ENCODE measurements at regions not wholly inside any gene's neighbourhood (a gene's known extent, or its start where the extent isn't known, plus 50 kb on each side); places are given as distances from the start of the nearest gene placed in this dataset.

DNA sequence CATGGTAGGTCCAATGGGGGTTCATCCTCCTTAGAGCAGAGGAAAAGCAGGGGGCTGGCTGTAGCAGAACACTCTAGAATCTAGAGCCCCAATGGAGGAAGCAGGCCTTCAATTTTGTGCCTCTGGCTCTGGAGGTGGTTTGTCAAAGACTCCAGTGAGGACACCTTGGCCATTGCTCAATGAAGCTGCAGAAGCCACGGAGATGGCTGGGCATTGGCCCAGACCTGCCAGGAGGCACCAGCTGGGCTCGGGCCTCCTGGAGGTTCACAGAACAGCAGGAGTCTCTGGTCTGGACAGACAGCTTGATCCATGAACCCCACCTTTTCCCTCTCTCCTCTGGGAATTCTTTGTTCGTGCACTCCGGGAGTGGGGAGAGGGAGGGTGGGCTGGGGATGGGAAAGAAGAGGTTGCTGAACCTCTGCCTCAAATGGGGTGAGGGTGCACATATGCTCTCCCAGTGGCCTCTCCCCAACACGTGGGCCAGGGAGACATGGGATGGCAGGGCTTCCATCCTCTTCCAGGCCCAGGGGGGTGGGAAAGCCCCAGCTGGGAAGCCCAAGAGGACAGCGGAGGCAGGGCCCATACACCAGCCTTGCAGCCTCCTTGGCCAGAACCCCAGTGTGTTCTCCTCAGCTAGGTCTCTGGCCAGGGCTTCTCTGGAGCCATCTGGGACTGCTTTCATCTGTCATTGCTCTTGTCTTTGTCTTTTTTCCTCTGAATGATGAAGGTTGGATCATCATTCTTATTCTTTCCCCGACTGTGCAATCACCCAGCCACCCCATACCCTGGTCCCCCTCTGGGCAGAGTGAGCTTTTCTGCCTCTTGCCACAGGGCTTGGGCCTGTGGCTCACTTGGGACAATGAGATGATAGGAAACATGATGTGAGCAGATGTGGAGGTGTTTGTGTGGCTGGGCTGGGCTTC is 1019.4 kb downstream of the BRD1 start:
- DNase-seq (ENCODE audit: low read depth in 2 of 2), result no peak

DNA sequence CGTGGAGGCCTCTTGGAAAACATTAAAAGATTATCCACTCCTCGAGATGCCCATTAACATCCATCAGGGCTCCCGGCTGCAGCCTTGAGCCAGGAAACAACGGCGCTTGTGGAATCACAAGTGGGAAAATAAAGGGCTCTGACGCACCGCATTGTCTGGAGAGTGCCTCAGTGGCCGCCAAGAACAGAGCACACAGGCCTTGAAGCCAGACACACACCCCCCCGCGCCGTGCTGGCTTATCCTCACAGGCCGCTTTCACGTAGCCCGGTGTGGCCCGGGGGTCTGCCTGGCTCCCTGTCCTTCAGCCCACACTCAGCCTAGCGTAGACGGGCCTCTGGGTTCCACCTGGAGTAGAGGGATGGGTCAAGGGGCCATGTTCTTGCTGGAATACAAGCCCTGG is 1020.5 kb downstream of the BRD1 start:
- DNase-seq (ENCODE audit: low read depth in 2 of 2), result no peak

DNA sequence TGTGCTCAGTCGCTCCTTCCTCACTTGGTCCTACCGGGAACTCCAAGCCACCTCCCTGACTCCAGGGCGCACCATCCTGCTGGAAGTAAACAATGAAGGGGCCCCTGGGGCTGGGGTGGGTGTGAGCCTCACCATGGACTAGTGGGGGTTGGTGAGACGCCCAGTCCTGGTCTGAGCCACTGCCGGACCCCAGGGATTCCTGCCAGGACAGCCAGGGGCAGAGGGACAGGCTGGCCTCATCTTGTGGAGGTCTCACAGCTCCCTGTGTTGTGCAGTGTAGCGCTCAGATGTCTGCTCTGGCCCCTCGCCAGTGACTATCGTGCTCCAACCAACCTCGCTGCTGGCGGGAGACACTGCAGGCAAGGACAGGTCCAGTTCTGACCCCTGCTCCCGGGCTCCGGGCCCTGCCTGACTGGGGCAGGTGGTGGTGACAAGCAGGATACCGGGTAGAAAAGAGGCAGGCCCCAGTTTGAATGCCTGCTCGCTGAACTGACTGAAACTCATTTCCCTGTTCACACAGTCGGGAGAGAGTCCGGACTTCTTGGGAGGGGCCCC is 1021.4 kb downstream of the BRD1 start:
- no peak for DNase-seq (ENCODE audit: low read depth in 2 of 2)

DNA sequence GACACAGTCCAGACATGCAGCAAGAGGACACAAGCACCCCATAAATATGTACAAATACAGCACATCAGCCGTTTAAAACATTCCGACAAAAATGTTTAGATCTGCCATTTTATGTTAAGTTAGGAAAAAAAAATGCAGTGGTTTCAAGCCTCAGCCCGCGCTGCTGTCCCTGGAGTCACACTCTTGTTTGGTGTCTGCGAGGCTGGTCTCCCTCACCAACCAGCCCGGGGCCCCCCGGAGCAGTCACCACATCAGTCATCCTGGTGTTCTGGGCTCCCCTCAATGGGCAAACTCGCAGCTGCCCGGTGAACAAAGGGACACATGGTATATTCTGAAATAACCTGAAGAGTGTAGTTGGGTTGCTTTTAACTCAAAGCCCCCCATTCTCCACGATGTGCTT is 1022.2 kb downstream of the BRD1 start:
- no peak for DNase-seq (ENCODE audit: low read depth in 2 of 2)

DNA sequence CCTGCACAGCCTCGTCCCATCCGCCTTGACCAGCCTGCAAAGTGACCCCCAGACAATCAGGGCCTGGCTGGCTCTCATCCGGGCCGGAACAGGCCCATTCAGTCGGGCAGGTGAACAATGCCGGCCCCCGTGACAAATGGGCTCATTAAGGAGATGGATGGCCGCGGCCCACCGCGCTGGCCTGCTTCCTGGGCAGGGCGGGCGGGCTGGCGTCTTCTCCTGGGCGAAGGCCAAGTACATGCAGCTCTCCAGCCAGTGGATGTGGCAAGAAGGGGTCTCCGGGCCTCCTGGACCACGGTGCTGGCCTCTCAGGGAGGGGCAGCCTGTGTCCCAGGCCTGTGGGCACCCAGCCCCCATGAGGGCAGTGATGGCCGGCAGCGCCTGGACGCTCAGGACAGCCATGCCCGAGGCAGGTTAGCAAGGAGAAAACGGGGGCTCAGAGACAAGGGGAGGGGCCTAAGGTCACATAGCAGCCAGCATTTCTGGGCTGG is 1022.8 kb downstream of the BRD1 start:
- DNase-seq (ENCODE audit: low read depth in 2 of 2), result no peak

DNA sequence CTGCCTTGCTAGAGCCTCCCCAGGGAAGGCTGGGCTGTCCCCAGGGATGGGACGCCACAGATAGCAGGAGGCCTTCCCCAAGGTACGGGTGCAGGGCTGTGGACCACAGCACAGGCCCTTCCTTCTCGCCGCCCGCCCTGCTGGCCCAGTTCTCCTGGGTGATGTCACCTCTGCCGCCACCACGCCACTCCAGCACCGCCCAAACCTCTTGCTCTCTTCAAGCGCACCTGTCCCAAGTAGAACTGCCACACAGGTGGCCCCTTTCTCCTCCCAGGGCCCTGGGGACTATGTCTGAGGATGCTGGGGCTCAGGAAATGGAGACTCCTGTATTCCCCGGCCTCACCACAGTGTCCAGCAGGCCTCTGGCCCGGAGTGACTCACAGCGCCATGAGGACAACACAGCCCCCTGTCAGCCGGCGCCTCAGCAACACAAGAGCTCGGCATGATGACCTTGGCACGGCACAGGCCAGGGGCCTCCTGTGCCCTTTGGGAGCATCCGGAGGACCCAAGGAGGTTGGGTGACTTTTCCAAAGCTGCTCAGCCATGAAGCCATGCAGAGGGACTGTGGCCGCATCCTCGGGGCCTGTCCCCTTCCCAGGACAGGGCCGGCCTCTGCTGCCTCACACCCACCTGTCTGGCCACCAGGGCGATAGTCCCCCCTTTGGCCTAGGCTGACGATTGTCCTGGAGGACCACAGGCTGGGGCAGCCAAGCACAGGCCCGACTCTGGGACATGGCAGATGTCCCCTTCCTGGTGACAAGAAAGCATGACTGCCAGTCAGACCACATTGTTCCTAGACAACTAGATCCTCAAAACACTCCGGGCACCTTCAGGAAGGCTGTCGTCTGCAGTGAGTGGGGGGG is 1023.5 kb downstream of the BRD1 start:
- DNase-seq (ENCODE audit: low read depth in 2 of 2), result no peak

DNA sequence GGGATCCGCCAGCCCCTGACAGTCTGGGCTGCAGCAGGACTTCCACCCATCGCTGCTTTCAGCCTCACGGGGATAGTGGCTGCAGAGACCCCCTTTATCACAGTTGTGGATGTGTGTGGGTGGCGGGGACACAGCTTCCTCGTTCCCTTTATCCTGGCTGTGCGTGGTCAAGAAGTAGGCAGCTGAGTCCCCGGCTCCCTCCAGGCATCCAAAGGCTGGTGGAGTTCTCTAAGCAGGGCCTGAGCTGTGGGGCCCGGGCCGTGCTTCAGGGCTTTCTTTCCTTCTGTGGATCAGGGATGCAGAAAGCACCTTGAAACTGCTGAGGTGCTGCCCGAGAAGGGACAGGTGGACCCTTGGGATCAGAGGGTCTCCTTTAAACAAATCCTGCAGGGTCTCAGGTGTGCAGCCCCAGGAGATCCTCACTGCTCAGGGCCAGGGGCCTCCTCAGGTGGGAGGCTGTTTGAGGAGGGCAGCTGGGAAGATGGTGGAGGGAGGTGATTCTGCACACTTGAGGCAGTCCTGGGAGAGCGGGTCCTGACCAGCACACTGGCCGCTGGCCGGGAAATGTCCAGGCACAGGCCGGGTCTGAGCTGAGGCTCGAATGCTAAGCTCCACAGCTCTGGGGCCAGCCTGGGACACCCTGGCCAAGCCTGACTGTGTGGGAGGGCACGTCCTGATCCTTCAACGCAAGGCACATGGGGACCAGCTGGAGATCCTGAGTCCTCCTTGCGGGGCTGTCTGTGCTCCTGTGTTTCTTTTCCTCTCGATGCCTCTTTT is 1024.3 kb downstream of the BRD1 start:
- DNase-seq (ENCODE audit: low read depth in 2 of 2), result no peak

DNA sequence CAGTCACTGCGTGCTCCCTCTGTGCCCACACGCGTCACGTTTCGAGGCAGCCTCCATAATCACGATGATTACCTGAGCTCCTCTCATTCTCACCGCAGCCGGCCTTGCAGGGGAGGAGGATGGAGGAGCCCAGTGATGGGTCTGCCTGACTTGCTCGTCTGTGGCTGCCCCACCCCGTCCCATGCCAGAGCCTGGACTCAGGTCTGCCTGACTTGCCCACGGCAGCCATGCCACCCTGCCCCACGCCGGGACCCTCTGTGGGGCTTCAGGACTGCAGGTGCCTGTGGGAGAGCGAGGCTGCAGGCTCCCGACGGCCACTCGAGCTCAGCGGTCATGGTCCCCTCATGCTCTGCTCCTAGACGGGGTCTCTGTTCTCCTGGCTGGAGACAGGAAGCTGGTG is 1025.1 kb downstream of the BRD1 start:
- DNase-seq (ENCODE audit: low read depth in 2 of 2), result no peak

DNA sequence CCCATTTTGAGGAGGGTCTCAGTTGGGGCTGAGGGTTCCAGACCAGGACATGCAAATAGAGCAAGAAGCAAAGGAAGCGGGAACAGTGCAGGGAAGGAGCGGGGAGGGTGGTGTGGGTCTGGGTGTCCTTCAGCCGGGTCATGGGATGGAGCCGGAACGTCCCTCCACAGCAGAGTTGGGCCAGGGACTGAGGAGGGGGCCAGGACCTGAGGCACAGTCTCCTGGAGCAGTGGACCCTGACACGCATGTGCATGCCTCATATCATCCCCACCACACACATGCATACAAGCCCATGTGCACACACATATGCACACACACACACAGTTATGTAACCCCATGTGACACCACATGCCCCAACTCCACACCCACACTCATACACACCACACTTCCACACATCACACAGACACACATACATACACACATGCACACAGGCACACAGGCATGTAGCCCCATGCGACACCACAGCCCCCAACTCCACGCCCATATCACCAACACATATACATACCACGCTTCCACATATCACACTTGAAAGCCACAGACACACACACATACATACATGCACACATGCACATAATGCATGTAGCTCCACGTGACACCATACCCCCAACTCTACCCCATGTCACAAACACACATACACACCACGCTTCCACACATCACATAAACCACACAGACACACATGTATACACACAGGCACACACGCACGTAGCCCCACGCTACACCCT is 1026.6 kb downstream of the BRD1 start:
- DNase-seq (ENCODE audit: low read depth in 2 of 2), result no peak

DNA sequence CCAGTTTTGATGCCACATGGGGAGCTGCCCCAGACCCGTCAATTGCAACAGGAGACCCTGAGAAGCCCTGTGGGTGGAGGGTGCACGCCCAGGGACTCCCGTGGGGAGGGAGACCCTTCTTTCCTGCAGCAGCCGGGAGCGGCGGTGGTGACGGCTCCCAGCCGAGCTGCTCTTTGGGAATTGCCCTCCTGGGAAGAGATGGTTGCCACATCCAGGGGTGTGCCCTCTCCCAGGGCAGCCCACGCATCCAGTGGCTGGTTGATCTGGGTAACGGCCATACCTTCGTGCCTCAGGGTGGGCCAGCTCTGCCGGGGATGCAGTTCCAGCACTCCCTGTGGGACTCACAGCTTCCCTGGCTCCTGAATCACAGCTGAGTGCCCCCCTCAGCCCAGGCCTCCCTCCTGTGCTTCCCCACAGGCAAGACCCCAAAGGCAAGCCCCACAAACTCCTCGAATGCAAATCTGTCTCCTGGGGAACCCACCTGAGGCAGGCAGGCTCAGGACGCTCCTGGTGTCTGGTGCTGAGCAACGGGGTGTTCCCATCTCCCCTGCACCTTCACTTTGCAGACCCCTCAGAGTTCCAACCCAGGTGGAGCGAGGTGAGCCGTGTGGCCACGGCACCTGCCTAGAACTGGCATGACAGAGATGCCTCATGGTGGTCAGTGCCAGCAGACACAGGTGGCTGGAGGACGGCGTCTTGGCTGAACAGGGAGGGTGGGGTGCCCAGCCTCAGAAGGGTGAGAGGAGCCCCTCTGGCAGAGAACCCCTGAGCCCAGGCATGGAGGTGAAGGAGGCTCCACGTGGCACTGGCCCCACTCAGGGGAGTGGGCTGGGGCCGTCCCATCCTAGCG is 1027.4 kb downstream of the BRD1 start:
- no peak for DNase-seq (ENCODE audit: low read depth in 2 of 2)

DNA sequence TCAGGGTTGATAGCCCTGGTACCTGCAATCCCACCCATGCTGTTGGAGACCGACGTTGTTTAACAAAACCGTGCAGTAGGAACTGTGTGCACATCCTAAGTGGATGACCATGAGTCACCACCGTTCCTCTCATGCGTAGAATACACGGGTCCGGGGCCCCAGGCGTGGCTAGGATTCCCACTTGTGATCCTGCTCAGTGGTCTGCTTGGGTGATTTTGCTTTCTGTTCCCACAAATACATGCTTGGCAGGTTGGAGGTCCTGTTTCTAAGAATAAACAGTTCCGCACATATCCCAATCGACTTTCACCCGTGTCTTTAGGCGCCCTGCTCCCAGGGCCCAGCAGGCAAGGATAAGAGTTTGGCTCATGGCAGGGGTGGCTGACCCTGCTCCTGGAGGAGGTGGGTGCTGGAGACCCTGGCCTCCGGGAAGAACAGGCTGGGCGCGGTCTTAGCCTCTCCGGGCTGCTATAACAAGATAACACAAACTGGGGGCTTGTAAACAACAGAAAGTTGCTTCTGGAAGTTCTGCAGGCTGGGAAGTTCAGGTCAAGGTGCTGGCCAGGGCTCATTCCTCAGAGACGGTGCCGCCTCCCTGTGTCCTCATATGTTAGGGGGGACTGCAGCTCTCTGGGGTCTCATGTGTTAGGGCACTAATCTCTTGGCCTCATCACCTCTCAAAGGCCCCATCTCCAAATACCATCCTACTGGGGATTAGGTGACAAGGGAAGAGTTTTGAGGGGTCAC is 1028.3 kb downstream of the BRD1 start:
- DNase-seq (ENCODE audit: low read depth in 2 of 2), result no peak

DNA sequence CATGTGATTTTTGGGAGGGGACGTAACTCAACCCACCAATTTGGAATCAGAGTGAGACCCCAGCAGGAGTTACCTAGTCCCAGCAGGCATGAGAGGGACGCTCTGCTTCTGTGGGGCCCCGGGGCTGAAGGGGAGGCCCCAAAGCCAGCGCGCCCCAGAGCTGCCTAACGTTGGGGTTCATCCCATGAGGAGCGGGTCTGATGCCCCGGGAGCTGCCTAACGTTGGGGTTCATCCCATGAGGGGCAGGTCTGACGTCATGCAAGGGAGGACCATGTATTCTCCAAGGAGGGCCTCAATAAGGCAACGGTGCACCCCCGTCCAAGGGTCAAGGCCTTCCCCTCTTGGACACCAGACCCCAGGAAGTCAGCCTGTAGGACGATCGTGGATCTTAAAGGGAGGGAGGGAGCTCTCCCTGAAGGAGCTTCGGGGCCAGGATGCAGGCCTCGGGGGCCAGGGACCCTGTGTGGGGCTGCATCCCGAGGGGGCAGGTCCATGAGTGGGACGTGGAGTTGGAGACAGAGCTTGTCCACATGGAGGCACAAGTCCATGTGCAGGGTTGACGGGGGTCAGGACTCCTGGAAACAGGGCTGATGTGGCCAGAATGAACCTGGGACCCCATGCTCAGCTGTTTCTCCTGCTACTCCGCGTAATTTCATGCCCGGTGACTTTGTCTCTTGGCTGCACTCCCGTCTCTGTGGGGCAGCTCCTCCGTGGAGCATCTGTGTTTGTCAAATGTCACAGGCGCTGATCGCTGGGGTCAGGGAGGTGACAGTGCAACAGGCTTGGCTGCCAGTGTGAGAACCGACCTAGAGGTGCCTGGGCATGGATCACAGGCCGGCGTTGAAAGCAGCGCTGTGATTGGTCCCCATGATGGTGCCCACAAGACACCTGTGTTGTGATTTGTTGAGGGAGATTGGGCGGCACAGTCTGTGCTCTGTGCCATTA is 1029.1 kb downstream of the BRD1 start:
- DNase-seq (ENCODE audit: low read depth in 2 of 2), result no peak

DNA sequence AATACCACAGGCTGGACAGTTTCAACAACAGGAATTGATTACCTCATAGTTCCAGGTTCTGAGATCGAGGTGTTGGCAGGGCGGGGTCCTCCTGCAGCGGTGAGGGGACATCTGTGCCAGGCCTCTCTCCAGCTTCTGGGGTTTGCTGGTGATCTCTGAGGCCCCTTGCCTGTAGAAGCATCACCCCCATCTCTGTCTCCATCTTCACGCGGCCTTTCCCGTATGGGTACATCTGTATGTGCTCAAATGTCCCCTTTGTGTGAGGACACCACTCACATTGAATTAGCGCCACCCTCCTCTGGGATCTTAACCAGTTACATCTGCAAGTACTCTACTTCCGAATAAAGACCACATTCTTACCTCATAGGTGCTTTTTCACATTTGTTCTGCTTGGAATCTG is 1029.9 kb downstream of the BRD1 start:
- no peak for DNase-seq (ENCODE audit: low read depth in 2 of 2)

DNA sequence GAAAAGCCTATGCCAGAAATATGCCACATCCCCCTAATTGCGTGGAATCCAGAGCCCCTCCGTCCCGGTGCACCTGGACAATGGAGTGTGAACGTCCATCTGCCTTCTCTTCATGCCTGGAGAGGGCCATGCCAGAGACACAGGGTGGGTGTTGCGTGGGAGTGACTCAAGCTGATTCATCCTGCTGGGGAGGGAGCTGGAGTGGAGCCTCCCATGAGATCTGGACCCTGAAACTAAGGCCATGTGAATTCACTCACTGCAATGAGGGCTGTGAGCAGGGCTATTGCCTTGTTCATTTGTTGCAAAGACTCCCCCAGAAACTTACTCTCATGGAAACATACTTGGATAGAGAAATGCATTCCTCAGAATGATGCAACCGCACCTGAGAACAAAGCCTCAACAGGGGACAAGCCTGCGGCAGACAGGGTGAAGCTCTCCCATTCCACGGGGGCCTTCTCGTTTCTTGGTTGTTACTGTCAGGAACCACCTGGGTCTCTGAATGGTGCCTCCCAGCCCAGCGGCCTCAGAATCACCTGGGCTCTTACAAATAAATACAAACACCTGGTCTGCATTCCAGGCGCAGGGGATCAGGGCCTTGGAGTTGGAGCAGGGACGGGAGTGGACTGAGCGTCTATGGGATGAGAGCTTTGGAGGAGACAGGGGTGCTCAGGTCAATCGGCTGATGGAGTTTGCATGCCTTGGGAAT is 1031.2 kb downstream of the BRD1 start:
- no peak for DNase-seq (ENCODE audit: low read depth in 2 of 2)

DNA sequence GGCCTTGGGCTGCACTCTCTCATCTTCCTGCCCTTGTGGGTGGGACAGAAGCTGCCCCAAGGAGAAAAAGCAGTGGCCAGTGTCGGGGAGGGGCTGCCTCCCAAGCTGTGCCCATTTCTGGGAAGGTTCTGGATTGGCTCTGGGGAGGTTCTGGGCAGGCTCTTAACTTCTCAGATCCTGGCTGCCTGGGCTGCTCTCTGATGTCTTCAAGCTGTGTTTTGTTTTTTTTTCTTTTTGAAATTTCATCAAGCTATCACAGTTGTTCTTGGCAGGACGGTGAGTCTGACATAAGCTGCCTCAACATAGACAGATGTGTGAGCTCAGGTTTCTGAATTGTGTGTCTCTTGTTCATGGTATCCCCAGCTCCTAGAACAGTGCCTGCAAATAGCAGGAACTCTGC is 1032.0 kb downstream of the BRD1 start:
- no peak for DNase-seq (ENCODE audit: low read depth in 2 of 2)

DNA sequence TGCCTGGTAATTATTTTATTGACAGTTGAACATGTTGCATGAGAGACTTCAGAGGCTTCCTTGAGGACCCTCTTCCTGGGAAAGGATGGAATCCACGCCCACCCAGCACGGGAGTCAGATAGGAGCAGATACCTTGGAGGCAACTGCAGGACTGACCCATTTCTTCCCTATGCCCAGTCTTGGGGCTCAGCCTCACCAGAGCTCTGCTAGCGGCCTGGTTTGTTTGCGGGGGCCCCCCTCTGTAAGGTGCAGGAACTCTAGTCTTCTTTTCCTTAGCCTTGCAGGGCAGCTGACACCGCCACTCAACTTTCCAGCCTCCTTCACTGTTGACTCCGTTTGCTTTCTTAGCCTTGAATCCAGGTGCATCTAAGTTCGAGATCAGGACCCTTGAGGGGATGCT is 1032.8 kb downstream of the BRD1 start:
- DNase-seq (ENCODE audit: low read depth in 2 of 2), result no peak

DNA sequence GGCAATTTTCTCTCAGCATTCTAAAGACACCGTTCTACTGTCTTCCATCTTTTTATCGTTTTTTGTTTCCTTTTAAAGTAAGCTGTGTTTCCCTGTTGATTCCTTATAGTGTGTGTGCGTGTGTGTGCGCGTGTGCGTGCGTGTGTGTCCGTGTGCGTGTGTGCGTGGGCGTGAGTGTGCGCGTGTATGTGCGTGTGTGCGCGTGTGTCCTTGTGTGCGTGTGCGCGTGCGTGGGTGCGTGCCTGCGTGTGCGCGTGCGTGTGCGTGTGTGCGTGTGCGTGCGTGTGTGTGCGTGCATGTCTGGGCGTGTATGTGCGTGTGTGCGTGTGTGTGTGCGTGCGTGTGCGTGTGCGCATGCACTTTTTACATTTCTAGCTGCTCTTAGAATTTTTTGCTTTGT is 1033.7 kb downstream of the BRD1 start:
- no peak for DNase-seq (ENCODE audit: low read depth in 2 of 2)

DNA sequence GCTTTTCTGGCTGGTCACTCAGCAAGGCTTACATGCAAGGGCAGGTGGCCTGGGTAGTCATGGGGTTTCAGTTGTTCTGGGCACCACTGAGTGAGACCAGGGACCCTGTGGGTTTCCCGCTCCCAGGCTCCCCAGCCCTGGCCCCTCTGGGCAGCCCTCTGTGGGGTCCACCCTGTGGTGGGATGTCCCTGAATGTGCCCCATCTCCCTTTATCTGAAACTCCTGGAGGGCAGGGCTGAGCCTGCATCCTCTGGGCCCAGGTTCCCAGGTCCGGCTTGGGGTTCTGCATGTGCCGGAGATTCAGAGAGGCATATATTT is 1041.0 kb downstream of the BRD1 start:
- no peak for DNase-seq (ENCODE audit: low read depth in 2 of 2)
